Midbrain (tissue), 1 donor: ENCODE measurements at regions not wholly inside any gene's neighbourhood (a gene's known extent, or its start where the extent isn't known, plus 50 kb on each side); places are given as distances from the start of the nearest gene placed in this dataset.
A peak's percentile ranks its signal among the peaks of the same experiment; 100 is the strongest.

Experiments used
- DNase-seq: peaks from one replicate; lab custom pipeline; 2025; lab: John Stamatoyannopoulos, UW

- no peak for DNase-seq
These were observed 94.6 kb downstream of the ZPLD1 start for GRCh38 chr3:102529452-102529851.

GRCh38 chr3:102530415-102531181 is 95.8 kb downstream of the ZPLD1 start:
- no peak for DNase-seq

GRCh38 chr3:102531686-102532085 is 96.9 kb downstream of the ZPLD1 start:
- DNase-seq: no peak

- DNase-seq: no peak
These were observed 98.1 kb downstream of the ZPLD1 start for GRCh38 chr3:102532901-102533300.

- no peak for DNase-seq
These were observed 99.0 kb downstream of the ZPLD1 start for GRCh38 chr3:102533784-102534183.

GRCh38 chr3:102536456-102536855 is 101.6 kb downstream of the ZPLD1 start:
- peak; percentile 63 for DNase-seq

GRCh38 chr3:102537123-102537522 is 102.3 kb downstream of the ZPLD1 start:
- DNase-seq: no peak

- DNase-seq: no peak
These were observed 109.9 kb downstream of the ZPLD1 start for GRCh38 chr3:102544741-102545140.

GRCh38 chr3:102545276-102545675 is 110.5 kb downstream of the ZPLD1 start:
- no peak for DNase-seq

- DNase-seq: no peak
These were observed 119.1 kb downstream of the ZPLD1 start for GRCh38 chr3:102553876-102554275.

GRCh38 chr3:102570511-102570910 is 135.7 kb downstream of the ZPLD1 start:
- DNase-seq: no peak

- no peak for DNase-seq
These were observed 136.2 kb downstream of the ZPLD1 start for GRCh38 chr3:102571006-102571405.

GRCh38 chr3:102571720-102572384 is 137.0 kb downstream of the ZPLD1 start:
- no peak for DNase-seq

GRCh38 chr3:102573483-102574028 is 138.7 kb downstream of the ZPLD1 start:
- no peak for DNase-seq

GRCh38 chr3:102574355-102574754 is 139.5 kb downstream of the ZPLD1 start:
- DNase-seq: no peak

GRCh38 chr3:102576651-102577050 is 141.8 kb downstream of the ZPLD1 start:
- no peak for DNase-seq

- DNase-seq: no peak
These were observed 142.4 kb downstream of the ZPLD1 start for GRCh38 chr3:102577082-102577789.

- no peak for DNase-seq
These were observed 145.9 kb downstream of the ZPLD1 start for GRCh38 chr3:102580760-102581159.

GRCh38 chr3:102586485-102586884 is 151.7 kb downstream of the ZPLD1 start:
- DNase-seq: no peak

- no peak for DNase-seq
These were observed 159.2 kb downstream of the ZPLD1 start for GRCh38 chr3:102593812-102594602.

- no peak for DNase-seq
These were observed 160.2 kb downstream of the ZPLD1 start for GRCh38 chr3:102595057-102595456.
